Ectodermal cell (in vitro differentiated cells): ENCODE measurements at regions not wholly inside any gene's neighbourhood (a gene's known extent, or its start where the extent isn't known, plus 50 kb on each side); places are given as distances from the start of the nearest gene placed in this dataset.
"Not testable (repeated sequence)": the region's sequence is repeated elsewhere in the genome, so short reads cannot be mapped to it uniquely, and the experiment has no call there.

ENCODE experiments used
- H3K27ac ChIP-seq: 2 replicates; pipeline ENCODE4 v1.7.0; 2013; ENCODE audit warnings: mild to moderate bottlenecking, low read depth, low read length; ENCODE audit not compliant: insufficient read depth, poor library complexity, severe bottlenecking
- H3K27me3 ChIP-seq: 2 replicates; pipeline ENCODE4 v1.7.0; 2013; ENCODE audit warnings: mild to moderate bottlenecking, low read length; ENCODE audit not compliant: insufficient read depth, control insufficient read depth, poor library complexity, severe bottlenecking
- H3K36me3 ChIP-seq: one replicate; pipeline ENCODE4 v1.7.0; 2013; ENCODE audit warnings: low read length; ENCODE audit not compliant: control insufficient read depth, insufficient read depth
- H3K4me1 ChIP-seq: one replicate; pipeline ENCODE4 v1.7.0; 2013; ENCODE audit warnings: low read length; ENCODE audit not compliant: control insufficient read depth, insufficient read depth
- H3K4me3 ChIP-seq: 2 replicates; pipeline ENCODE4 v1.7.0; 2013; ENCODE audit warnings: low read depth, low read length, control low read depth; ENCODE audit not compliant: insufficient read depth
- H3K9me3 ChIP-seq: 2 replicates; pipeline ENCODE4 v1.7.0; 2013; ENCODE audit warnings: mild to moderate bottlenecking, low read length, moderate library complexity; ENCODE audit not compliant: control insufficient read depth
- WGBS, 2 experiments: methylation state at CpG; one replicate each; pipeline ENCODE4 v1.1.7; 2013; ENCODE audit warnings: missing lambda C conversion rate in 2 of 2; 5-methylcytosine and 5-hydroxymethylcytosine counted together

GRCh38 chr10:9239298-9239697 lies 1184.8 kb downstream of the GATA3 start:
- H3K4me1 ChIP-seq: no peaks in the 10 kb centered on the region
- 94 to 96% methylated on average over 7 to 8 of the region's 8 CpGs for whole genome bisulfite sequencing, 2 experiments
- H3K27me3 ChIP-seq: no peaks in the 10 kb centered on the region

GRCh38 chr10:9243941-9244411 lies 1189.5 kb downstream of the GATA3 start:
- Histone ChIP-seq H3K9me3 (no peaks in the 10 kb centered on the region), H3K4me3 (no peak overlapping the region), H3K4me1 (no peaks in the 10 kb centered on the region), H3K27ac (no peak overlapping the region), H3K36me3 (no peaks in the 10 kb centered on the region), H3K27me3 (no peaks in the 10 kb centered on the region)
- 80 to 83% methylated on average over 6 of the region's 6 CpGs for WGBS, 2 experiments

More at GRCh38 chr10:9239298-9239697, 1184.8 kb downstream of the GATA3 start:
- Histone ChIP-seq H3K9me3 (no peaks in the 10 kb centered on the region), H3K36me3 (no peaks in the 10 kb centered on the region), H3K4me3 (no peak overlapping the region), H3K27ac (no peak overlapping the region)

GRCh38 chr10:9244864-9245263 lies 1190.4 kb downstream of the GATA3 start:
- Histone ChIP-seq H3K9me3 (no peaks in the 10 kb centered on the region), H3K36me3 (no peaks in the 10 kb centered on the region), H3K4me3 (no peak overlapping the region), H3K4me1 (no peaks in the 10 kb centered on the region), H3K27me3 (no peaks in the 10 kb centered on the region), H3K27ac (no peak overlapping the region)
- WGBS, 2 experiments: 47 to 50% methylated on average over 1 of the region's 1 CpG

GRCh38 chr10:9253121-9253520 lies 1198.6 kb downstream of the GATA3 start:
- Histone ChIP-seq H3K27ac (no peak overlapping the region), H3K4me1 (no peaks in the 10 kb centered on the region), H3K9me3 (no peaks in the 10 kb centered on the region), H3K27me3 (no peaks in the 10 kb centered on the region), H3K36me3 (no peaks in the 10 kb centered on the region), H3K4me3 (no peak overlapping the region)

- Histone ChIP-seq H3K4me1 (no peaks in the 10 kb centered on the region), H3K36me3 (no peaks in the 10 kb centered on the region), H3K27me3 (no peaks in the 10 kb centered on the region), H3K27ac (no peak overlapping the region), H3K9me3 (no peaks in the 10 kb centered on the region), H3K4me3 (no peak overlapping the region)
- no CpG with 5 or more reads among the region's 2 CpGs for WGBS, 2 experiments
These were observed 1199.9 kb downstream of the GATA3 start for GRCh38 chr10:9254353-9254752.

GRCh38 chr10:9260690-9261089 lies 1206.2 kb downstream of the GATA3 start:
- Histone ChIP-seq H3K27ac (no peak overlapping the region), H3K4me1 (no peaks in the 10 kb centered on the region), H3K4me3 (no peak overlapping the region), H3K9me3 (no peaks in the 10 kb centered on the region), H3K27me3 (no peaks in the 10 kb centered on the region), H3K36me3 (no peaks in the 10 kb centered on the region)
- 90 to 92% methylated on average over 1 of the region's 1 CpG for WGBS, 2 experiments

- Histone ChIP-seq H3K9me3 (no peaks in the 10 kb centered on the region), H3K27me3 (no peaks in the 10 kb centered on the region), H3K4me3 (no peak overlapping the region), H3K4me1 (no peaks in the 10 kb centered on the region), H3K27ac (no peak overlapping the region), H3K36me3 (no peaks in the 10 kb centered on the region)
- 83 to 100% methylated on average over 1 of the region's 1 CpG for whole genome bisulfite sequencing, 2 experiments
These were observed 1208.3 kb downstream of the GATA3 start for GRCh38 chr10:9262770-9263169.

GRCh38 chr10:9268176-9268575 lies 1213.7 kb downstream of the GATA3 start:
- Histone ChIP-seq H3K4me3 (no peak overlapping the region), H3K36me3 (no peaks in the 10 kb centered on the region), H3K9me3 (no peaks in the 10 kb centered on the region), H3K4me1 (no peaks in the 10 kb centered on the region), H3K27me3 (no peaks in the 10 kb centered on the region), H3K27ac (no peak overlapping the region)
- WGBS, 2 experiments: 62 to 70% methylated on average over 4 to 5 of the region's 5 CpGs

GRCh38 chr10:9273126-9273833 lies 1218.8 kb downstream of the GATA3 start:
- not testable (repeated sequence) for H3K36me3 ChIP-seq, H3K4me3 ChIP-seq, H3K27me3 ChIP-seq, H3K4me1 ChIP-seq, H3K9me3 ChIP-seq, H3K27ac ChIP-seq
- WGBS, 2 experiments: 94 to 95% methylated on average over 55 to 61 of the region's 61 CpGs

- Histone ChIP-seq H3K27me3 (no peaks in the 10 kb centered on the region), H3K4me1 (no peaks in the 10 kb centered on the region), H3K36me3 (no peaks in the 10 kb centered on the region), H3K4me3 (no peak overlapping the region), H3K9me3 (no peaks in the 10 kb centered on the region), H3K27ac (no peak overlapping the region)
- 94% methylated on average over 5 of the region's 6 CpGs for WGBS, 2 experiments
These were observed 1219.8 kb downstream of the GATA3 start for GRCh38 chr10:9274206-9274755.
